Stimulated activated CD4-positive, alpha-beta T cell treated with anti-CD3 and anti-CD28 coated beads, Interleukin-15, amount 100 ng/mL, for 48 hours (primary cell): ENCODE measurements at regions not wholly inside any gene's neighbourhood (a gene's known extent, or its start where the extent isn't known, plus 50 kb on each side); places are given as distances from the start of the nearest gene placed in this dataset.

Experiments
- DNase-seq, 2 donors: peaks; one replicate each; pipeline ENCODE4 v3.0.0-alpha.2; 2020; ENCODE audit warnings: low read depth in 2 of 2

DNA sequence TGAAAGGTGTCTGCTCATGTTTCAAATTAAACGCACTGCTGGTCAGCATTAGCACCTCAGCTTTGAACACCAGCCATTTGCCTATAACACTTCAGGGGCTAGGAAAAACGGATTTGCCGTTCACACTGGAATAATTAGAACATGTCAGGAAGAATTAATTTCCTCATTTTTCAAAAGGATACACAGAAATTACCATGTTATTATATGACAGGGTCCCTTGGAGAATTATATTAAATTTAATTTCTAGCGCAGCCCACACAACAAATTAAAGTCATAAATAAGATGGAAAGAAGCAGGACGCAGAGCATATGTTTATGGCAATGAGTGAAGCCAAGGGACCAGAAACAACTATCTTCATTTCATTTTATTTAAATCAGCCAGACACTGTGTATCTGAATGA is 83.8 kb upstream of the SOX6 start:
- DNase-seq: no peak

DNA sequence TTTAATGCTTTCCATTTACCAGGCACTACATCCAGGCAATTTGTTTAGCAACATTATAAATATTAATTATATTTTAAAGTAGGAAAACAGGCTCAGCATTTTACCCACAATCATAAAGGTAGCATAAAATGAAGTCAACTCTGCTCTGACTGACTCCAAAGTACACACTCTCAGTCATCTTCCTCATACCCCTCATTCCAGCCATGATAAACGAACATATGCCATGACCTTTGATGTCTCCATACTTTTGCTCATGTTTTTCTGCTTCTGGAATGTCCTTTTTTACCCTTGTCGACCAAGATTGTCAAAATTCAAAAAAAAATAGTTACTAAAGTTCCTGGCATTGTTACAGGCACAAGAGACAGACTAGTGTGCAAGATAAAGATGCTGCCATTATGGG is 77.7 kb upstream of the SOX6 start:
- no peak for DNase-seq

DNA sequence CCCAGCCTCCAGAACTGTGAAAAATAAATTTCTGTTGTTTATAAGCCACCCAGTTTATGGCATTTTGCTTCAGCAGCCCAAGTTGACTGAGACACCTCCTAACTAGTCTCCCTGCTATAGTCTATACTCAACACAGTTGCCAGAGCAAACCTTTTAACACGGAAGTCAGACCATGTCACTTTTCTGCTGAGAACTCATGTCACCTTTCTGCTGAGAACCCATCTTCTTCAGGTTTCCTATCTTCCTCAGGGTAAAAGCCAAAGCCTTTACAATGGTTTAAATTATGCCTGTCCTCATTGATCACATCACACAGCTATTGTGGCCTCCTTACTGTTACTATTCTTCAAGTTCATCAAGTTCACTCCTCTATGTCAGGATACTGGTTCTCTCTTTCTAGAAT is 74.3 kb upstream of the SOX6 start:
- no peak for DNase-seq

DNA sequence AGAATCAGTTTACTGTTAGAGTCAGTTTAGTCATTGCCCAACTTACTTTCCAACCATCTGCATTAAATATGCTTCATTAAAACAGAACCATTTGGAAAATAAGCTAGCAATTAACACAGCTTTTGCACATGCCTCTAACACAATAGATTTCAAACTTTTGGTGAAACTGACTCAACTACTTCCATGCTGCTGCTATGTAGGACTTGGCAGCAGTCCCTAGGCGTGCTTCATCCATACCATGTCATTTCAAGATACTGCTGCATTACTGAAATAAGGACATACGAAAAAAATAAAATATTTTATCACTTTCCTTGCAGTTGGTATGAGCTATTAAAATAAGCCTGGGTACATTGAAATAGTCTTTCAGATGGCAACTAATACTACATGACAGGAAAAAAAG is 65.5 kb upstream of the SOX6 start:
- DNase-seq: no peak

DNA sequence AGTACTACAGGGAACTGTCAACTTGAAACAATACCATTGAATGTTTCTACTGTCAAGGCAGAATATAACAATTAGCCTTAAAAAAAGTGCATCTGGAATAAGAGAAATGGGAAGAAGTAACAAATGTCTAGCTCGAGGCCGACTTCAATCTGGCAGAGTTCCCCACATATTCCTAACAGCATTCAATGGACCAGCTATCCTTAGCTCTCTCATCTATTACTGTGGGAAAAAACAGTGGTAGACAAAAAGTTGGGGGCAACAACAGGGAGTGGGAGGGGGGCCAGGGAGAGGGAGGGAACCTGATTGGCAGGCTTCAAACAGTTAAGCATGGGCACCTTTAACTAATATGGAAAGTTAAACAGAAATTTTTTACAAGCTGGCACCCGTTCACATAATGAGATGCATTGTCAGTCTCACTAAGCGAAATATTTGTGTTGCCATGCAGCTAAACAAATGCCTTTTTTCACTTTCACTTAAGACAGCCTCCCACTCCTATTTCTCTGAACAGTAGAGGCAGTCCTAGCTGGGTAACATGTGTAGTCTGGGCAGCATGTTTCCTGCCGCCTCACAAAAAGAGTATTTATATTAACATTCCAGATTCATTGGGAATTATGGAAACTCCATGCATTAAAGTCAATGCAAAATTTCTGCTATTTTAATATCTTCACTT is 62.2 kb upstream of the SOX6 start:
- DNase-seq: no peak

DNA sequence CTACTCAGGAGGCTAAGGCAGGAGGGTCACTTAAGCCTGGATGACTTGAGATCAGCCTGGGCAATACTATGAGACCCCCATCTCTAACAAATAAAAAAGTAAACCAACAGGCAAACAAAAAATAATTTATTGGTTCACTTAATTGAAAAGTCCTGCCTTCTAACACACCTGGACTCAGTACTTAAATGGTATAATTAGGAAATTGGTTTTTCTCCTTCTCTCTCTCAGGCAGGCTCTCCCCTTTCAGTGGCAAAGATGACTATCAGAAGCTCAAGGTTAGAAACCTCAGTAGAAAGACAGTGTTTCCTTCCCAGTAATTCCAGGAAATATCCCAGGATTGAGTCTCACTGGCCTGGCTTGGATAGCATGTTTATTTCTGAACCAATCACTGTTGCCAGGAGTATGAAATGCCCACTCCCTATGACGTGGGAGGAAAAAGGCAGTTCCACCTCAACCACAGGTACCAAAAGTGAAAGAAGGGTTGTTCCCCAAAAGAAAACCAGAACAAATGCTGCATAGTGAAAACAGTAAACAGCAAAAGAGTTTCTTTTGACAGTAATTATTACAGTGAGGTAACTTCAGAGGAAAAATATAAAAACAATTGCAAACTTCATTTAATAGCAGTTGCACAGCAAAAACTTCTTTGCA is 56.3 kb upstream of the SOX6 start:
- DNase-seq: no peak

DNA sequence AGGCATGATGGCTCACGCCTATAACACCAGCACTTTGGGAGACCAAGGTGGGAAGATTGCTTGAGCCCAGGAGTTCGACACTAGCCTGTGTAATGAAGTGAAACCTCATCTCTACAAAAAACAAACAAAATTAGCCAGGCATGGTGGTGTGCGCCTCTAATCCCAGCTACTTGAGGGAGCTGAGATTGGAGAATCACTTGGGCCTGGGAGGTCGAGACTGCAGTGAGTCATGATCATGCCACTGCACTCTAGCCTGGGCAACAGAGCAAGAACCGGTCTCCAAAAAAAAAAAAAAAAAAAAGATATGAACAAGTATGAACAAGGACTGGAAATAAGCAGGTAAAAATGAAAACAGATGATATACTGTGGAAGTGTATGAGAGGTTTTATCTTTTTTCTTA is 54.1 kb upstream of the SOX6 start:
- DNase-seq: no peak

DNA sequence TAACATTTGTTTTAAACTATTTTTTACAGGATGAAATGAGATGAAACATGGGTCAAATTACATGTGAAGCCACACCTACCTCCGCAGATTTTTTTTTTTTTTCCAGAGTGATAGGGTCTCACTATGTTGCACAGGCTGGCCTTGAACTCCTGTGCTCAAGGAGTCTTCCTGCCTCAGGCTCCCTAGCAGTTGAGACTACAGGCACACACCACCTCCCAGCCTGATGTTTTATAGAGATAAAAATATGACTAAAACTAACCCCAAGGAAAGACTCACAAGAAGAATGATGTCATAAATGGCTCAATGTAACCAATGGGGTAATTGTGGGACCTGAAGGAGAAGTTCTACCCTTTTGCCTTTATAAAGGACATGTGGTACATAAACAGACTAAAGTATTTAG is 52.3 kb upstream of the SOX6 start:
- no peak for DNase-seq

DNA sequence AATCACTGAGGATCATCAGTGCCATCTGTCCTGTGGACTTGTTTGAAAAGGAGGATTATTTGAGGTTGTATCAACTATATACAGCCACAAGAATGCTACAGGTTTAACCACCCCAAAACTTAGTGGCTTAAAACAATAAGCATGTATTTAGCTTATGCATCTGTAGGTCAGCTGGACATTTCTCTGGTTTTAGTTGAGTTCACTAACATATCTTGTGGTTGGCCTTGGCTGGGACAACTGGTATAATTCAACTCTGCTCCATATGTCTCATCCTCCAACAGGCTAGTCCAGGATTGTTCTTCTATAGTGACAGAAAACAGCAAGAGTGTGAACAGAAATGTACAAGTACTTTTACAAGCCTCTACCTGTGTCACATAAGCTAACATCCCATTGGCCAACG is 49.9 kb upstream of the SOX6 start:
- DNase-seq: no peak
